ENCODE measurements at regions not wholly inside any gene's neighbourhood (a gene's known extent, or its start where the extent isn't known, plus 50 kb on each side); places are given as distances from the start of the nearest gene placed in this dataset.

DNA sequence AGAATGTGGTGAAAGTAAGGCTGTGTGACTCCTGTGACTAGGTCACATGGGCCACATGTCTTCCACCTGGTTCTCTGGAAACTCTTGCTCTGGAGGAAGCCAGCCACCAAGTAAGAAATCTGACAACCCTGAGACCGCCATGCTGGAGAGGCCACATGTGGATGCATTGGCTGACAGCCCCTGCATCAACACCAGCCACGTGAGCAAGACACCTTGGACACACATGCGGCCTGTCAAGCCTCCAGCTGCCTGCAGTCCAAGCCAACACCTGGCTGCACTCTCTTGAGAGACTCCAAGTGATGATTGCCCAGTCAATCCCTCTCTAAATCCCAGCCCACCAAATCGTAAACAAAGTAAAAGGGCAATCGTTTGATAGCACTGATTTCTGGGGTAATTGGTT lies 112.6 kb downstream of the FOXL1 start:
- Histone ChIP-seq H3K27ac (ENCODE audit: low read depth, low read length, poor library complexity, severe bottlenecking) (no peak overlapping the region), H3K9me3 (ENCODE audit: low read length) (no peaks in the 10 kb centered on the region), H2AFZ (ENCODE audit: low read length) (no peak overlapping the region), H3K36me3 (ENCODE audit: insufficient read depth, low read length) (no peaks in the 10 kb centered on the region), H3K4me2 (ENCODE audit: low read length) (no peak overlapping the region), H4K20me1 (ENCODE audit: insufficient read depth, low read length) (no peaks in the 10 kb centered on the region; the same call in 1 of the 2 replicates), H3K4me1 (ENCODE audit: insufficient read depth, low read length, poor library complexity, severe bottlenecking) (no peaks in the 10 kb centered on the region), H3K9me2 (ENCODE audit: insufficient read depth, low read length) (no peaks in the 10 kb centered on the region), H3K79me2 (ENCODE audit: insufficient read depth, low read depth, low read length) (no peaks in the 10 kb centered on the region), H3K4me3 (ENCODE audit: low read depth, low read length, poor library complexity, severe bottlenecking) (no peak overlapping the region)
- TF ChIP-seq, protein P1, sequence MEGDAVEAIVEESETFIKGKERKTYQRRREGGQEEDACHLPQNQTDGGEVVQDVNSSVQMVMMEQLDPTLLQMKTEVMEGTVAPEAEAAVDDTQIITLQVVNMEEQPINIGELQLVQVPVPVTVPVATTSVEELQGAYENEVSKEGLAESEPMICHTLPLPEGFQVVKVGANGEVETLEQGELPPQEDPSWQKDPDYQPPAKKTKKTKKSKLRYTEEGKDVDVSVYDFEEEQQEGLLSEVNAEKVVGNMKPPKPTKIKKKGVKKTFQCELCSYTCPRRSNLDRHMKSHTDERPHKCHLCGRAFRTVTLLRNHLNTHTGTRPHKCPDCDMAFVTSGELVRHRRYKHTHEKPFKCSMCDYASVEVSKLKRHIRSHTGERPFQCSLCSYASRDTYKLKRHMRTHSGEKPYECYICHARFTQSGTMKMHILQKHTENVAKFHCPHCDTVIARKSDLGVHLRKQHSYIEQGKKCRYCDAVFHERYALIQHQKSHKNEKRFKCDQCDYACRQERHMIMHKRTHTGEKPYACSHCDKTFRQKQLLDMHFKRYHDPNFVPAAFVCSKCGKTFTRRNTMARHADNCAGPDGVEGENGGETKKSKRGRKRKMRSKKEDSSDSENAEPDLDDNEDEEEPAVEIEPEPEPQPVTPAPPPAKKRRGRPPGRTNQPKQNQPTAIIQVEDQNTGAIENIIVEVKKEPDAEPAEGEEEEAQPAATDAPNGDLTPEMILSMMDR (conservative IDR thresholded peaks at IDR 0.05; ENCODE audit: low read length) = no peak
- TF ChIP-seq EZH2phosphoT487 (IDR thresholded peaks at IDR 0.05; ENCODE audit: borderline replicate concordance, low read depth, low read length) = no peak
- POLR2A ChIA-PET = no interaction called here
- CTCF ChIA-PET (ENCODE audit: unreplicated experiment) = no interaction called here
- DNase-seq (ENCODE audit: low spot score) = no peak
- intact Hi-C loops (cut with micrococcal nuclease; ENCODE audit: unreplicated experiment) = no loop called here
- no TSS peak for BruUV-seq (replicated peaks)

DNA sequence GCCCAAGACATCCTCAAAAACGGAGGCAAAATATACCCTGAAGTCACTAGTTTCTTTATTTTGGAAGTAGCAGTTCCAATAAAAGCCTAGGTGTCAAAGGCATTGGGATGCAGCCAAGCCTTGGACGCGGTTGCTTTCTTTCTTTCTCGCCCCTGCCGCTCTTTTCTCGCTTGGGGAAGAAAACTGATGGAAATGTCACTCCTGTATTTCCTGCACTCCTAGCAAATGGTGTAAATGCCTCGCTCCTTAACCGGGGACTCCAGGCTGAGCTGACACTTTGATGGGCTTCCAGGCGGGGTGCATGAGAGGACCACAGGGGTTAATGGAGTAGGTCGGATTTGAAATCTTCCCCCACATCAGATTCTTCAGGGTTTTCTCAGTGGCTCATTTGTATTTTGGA lies 114.1 kb downstream of the FOXL1 start:
- Histone ChIP-seq H3K9me3 (ENCODE audit: low read length) (no peaks in the 10 kb centered on the region), H3K9me2 (ENCODE audit: insufficient read depth, low read length) (no peaks in the 10 kb centered on the region), H4K20me1 (ENCODE audit: insufficient read depth, low read length) (no peaks in the 10 kb centered on the region; the same call in 1 of the 2 replicates), H3K4me2 (ENCODE audit: low read length) (no peak overlapping the region), H3K79me2 (ENCODE audit: insufficient read depth, low read depth, low read length) (no peaks in the 10 kb centered on the region), H3K36me3 (ENCODE audit: insufficient read depth, low read length) (no peaks in the 10 kb centered on the region), H3K4me3 (ENCODE audit: low read depth, low read length, poor library complexity, severe bottlenecking) (no peak overlapping the region), H3K27ac (ENCODE audit: low read depth, low read length, poor library complexity, severe bottlenecking) (no peak overlapping the region), H2AFZ (ENCODE audit: low read length) (no peak overlapping the region), H3K4me1 (ENCODE audit: insufficient read depth, low read length, poor library complexity, severe bottlenecking) (no peaks in the 10 kb centered on the region)
- DNase-seq (ENCODE audit: low spot score) = no peak
- no peak for TF ChIP-seq EZH2phosphoT487 (IDR thresholded peaks at IDR 0.05; ENCODE audit: borderline replicate concordance, low read depth, low read length)
- TF ChIP-seq, protein P1 (conservative IDR thresholded peaks at IDR 0.05; ENCODE audit: low read length) = no peak
- BruUV-seq (replicated peaks) = no TSS peak
- intact Hi-C loops (cut with micrococcal nuclease; ENCODE audit: unreplicated experiment) = no loop called here
- POLR2A ChIA-PET = no interaction called here
- CTCF ChIA-PET (ENCODE audit: unreplicated experiment) = no interaction called here

DNA sequence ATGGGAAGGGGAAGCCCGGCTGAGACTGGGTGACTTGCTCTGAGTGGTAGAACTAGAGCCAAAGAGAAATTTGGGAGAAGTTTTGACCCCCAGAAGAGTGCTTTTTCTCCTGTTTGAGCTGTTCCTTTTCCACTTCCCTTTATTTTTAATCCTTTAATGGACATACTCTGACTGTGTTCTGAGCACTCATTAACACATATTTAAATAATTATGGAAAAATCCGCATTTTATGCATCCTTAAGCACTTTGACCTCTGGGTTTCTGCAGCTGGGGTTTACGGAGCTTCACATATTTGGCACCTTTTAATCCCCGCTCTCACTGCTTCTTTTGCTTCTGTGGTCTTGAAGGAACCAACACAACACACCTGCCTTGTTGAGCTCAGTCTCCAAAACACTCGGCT lies 114.7 kb downstream of the FOXL1 start:
- DNase-seq (ENCODE audit: low spot score) = no peak
- no peaks in the 10 kb centered on the region; the same call in 1 of the 2 replicates for H4K20me1 ChIP-seq (ENCODE audit: insufficient read depth, low read length)
- H3K4me3 ChIP-seq (ENCODE audit: low read depth, low read length, poor library complexity, severe bottlenecking) = no peak overlapping the region
- ChIA-PET CTCF (ENCODE audit: unreplicated experiment) (no interaction called here), POLR2A (no interaction called here)
- no peaks in the 10 kb centered on the region for H3K4me1 ChIP-seq (ENCODE audit: insufficient read depth, low read length, poor library complexity, severe bottlenecking)
- no peak overlapping the region for H3K4me2 ChIP-seq (ENCODE audit: low read length)
- BruUV-seq (replicated peaks) = no TSS peak
- no peaks in the 10 kb centered on the region for H3K36me3 ChIP-seq (ENCODE audit: insufficient read depth, low read length)
- no peaks in the 10 kb centered on the region for H3K9me3 ChIP-seq (ENCODE audit: low read length)
- intact Hi-C loops (cut with micrococcal nuclease; ENCODE audit: unreplicated experiment) = no loop called here
- H3K9me2 ChIP-seq (ENCODE audit: insufficient read depth, low read length) = no peaks in the 10 kb centered on the region
- H3K79me2 ChIP-seq (ENCODE audit: insufficient read depth, low read depth, low read length) = no peaks in the 10 kb centered on the region
- no peak overlapping the region for H2AFZ ChIP-seq (ENCODE audit: low read length)
- TF ChIP-seq, protein P1 (conservative IDR thresholded peaks at IDR 0.05; ENCODE audit: low read length) = no peak
- no peak for TF ChIP-seq EZH2phosphoT487 (IDR thresholded peaks at IDR 0.05; ENCODE audit: borderline replicate concordance, low read depth, low read length)
- H3K27ac ChIP-seq (ENCODE audit: low read depth, low read length, poor library complexity, severe bottlenecking) = no peak overlapping the region

Measured in OCI-LY7 (cell line).